DND-41 (cell line): ENCODE measurements at regions not wholly inside any gene's neighbourhood (a gene's known extent, or its start where the extent isn't known, plus 50 kb on each side); places are given as distances from the start of the nearest gene placed in this dataset.

ENCODE experiments used
- ATAC-seq: fragments of 200-7000 bp; cut with Tn5 transposase; 3 replicates; pipeline ENCODE4 v1.9.1; 2021; ENCODE audit warnings: low read depth; ENCODE audit not compliant: insufficient read depth
- DNase-seq: peaks from one replicate; pipeline ENCODE4 v3.0.0-alpha.2; 2020
- H2AFZ ChIP-seq: 2 replicates; pipeline ENCODE4 v1.6.0; 2012; ENCODE audit warnings: low read depth, low read length
- H3K27ac ChIP-seq: 2 replicates; pipeline ENCODE4 v1.5.1; 2012; ENCODE audit warnings: low read length, inconsistent platforms
- H3K27me3 ChIP-seq: fragments of 200-600 bp; sonication (generic); 2 replicates; pipeline ENCODE4 v1.6.0; 2012; ENCODE audit warnings: low read length, mild to moderate bottlenecking, inconsistent platforms; ENCODE audit not compliant: insufficient read depth, poor library complexity
- H3K36me3 ChIP-seq: 2 replicates; pipeline ENCODE4 v1.5.1; 2012; ENCODE audit warnings: low read length, inconsistent platforms; ENCODE audit not compliant: insufficient read depth
- H3K4me1 ChIP-seq: 2 replicates; pipeline ENCODE4 v1.5.1; 2012; ENCODE audit warnings: mild to moderate bottlenecking, low read length; ENCODE audit not compliant: insufficient read depth
- H3K4me2 ChIP-seq: 2 replicates; pipeline ENCODE4 v1.6.0; 2012; ENCODE audit warnings: mild to moderate bottlenecking, moderate library complexity, low read length, inconsistent platforms; ENCODE audit not compliant: insufficient read depth
- H3K4me3 ChIP-seq, 2 experiments: fragments of 200-600 bp in 1 of 2; shearing (Covaris generic) in 1 of 2; 2 replicates each; pipeline ENCODE4 v1.5.1; 2012 to 2016; ENCODE audit warnings: inconsistent platforms in 2 of 2, low read length in 2 of 2, mild to moderate bottlenecking in 2 of 2, low read depth in 1 of 2, moderate library complexity in 1 of 2
- H3K79me2 ChIP-seq: 2 replicates; pipeline ENCODE4 v1.6.0; 2012; ENCODE audit warnings: low read length, inconsistent platforms; ENCODE audit not compliant: insufficient read depth
- H3K9ac ChIP-seq: 2 replicates; pipeline ENCODE4 v1.6.0; 2012; ENCODE audit warnings: low read depth, mild to moderate bottlenecking, inconsistent platforms, low read length, moderate library complexity
- H3K9me3 ChIP-seq: 2 replicates; pipeline ENCODE4 v1.5.1; 2012; ENCODE audit warnings: low read length, moderate library complexity, mild to moderate bottlenecking, inconsistent platforms; ENCODE audit not compliant: insufficient read depth, severe bottlenecking
- H4K20me1 ChIP-seq: 2 replicates; pipeline ENCODE4 v1.6.0; 2012; ENCODE audit warnings: low read length; ENCODE audit not compliant: insufficient read depth
- CTCF ChIP-seq: IDR thresholded peaks from 2 replicates; pipeline ENCODE4 v1.5.1; 2012; ENCODE audit warnings: borderline replicate concordance, low read length, moderate library complexity, mild to moderate bottlenecking; ENCODE audit not compliant: poor library complexity, severe bottlenecking; ENCODE audit errors: extremely low read depth
- EZH2 ChIP-seq: IDR thresholded peaks from 3 replicates; pipeline ENCODE4 v1.6.1; 2012; ENCODE audit warnings: borderline replicate concordance, low read depth, mild to moderate bottlenecking, moderate library complexity, low read length, inconsistent platforms; ENCODE audit not compliant: severe bottlenecking

- ATAC-seq = no peak
- TF ChIP-seq EZH2 (no peak), CTCF (no peak)
Observed at GRCh38 chr4:19123681-19124080, 1102.1 kb upstream of the LCORL start.

DNA sequence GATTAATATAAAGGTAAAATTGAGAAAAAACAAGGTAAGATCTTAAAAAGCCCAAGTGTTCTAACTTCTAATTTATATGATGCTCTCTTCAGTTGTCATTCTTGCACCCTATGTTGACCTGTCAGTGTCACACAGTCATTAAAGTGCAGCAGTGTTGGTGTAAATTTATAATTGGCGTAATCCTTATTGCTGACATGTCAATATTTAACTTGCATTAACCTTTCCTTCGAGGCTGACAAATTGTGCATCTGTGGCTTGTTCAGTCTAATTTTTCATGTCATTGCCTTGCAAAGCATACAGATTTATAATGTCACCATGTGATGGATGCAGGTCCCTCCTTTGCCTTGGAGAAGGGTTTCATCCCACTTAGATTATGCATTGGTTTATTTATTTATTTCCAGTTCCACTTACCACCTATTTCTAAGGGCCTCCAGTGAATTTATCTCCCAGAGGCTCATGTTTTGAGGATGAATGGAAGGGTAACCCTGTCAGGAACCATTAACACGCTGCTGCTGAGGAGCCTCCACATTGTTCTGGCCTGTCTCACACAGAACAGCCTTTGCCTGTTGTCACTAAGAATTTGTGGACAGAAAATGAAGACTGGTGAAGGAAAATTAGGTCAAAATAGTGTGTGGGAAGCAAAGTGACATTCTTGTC is 1098.5 kb upstream of the LCORL start:
- Histone ChIP-seq H3K9me3 (no peaks in the 10 kb centered on the region), H3K9ac (no peak overlapping the region), H3K4me2 (no peak overlapping the region), H3K79me2 (no peaks in the 10 kb centered on the region), H2AFZ (no peak overlapping the region), H3K4me1 (no peaks in the 10 kb centered on the region), H3K4me3 (no peak overlapping the region), H3K36me3 (no peaks in the 10 kb centered on the region), H3K27ac (no peak overlapping the region), H3K27me3 (no peaks in the 10 kb centered on the region), H4K20me1 (no peaks in the 10 kb centered on the region)
- DNase-seq (no peak), ATAC-seq (no peak)
- TF ChIP-seq EZH2 (no peak), CTCF (no peak)

More at GRCh38 chr4:19123681-19124080, 1102.1 kb upstream of the LCORL start:
- Histone ChIP-seq H3K27ac (no peak overlapping the region), H3K9me3 (no peaks in the 10 kb centered on the region), H3K4me1 (no peaks in the 10 kb centered on the region), H3K4me3 (no peak overlapping the region), H3K27me3 (no peaks in the 10 kb centered on the region), H3K79me2 (no peaks in the 10 kb centered on the region), H3K36me3 (no peaks in the 10 kb centered on the region), H3K9ac (no peak overlapping the region), H4K20me1 (no peaks in the 10 kb centered on the region), H3K4me2 (no peak overlapping the region), H2AFZ (no peak overlapping the region)
- no peak for DNase-seq

DNA sequence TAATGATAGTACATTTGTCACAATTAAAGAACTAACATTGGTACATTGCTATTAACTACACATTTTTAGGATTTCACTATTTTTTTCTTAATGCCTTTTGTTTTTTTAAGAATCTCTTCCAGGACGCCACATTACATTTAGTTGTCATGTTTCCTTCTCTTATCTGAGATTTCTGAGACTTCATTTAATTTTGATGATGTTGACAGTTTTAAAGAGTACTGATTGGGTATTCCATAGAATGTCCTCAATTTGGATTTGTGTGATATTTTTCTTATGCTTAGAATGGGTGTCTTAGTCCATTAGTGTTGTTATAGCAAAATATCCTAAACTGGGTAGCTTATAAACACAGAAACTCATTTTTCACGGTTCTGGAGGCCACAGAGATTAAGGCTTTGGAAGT is 1095.5 kb upstream of the LCORL start:
- H3K79me2 ChIP-seq = no peaks in the 10 kb centered on the region
- TF ChIP-seq EZH2 (no peak), CTCF (no peak)
- no peak overlapping the region for H3K4me3 ChIP-seq

GRCh38 chr4:19104176-19104575 is 1082.6 kb upstream of the LCORL start:
- no peak for DNase-seq
- H4K20me1 ChIP-seq = no peaks in the 10 kb centered on the region
- H3K79me2 ChIP-seq = no peaks in the 10 kb centered on the region
- H3K4me2 ChIP-seq = no peak overlapping the region
- no peak overlapping the region for H3K9ac ChIP-seq
- no peaks in the 10 kb centered on the region for H3K4me1 ChIP-seq
- no peaks in the 10 kb centered on the region for H3K27me3 ChIP-seq
- no peaks in the 10 kb centered on the region for H3K9me3 ChIP-seq
- no peak for TF ChIP-seq EZH2
- no peak for TF ChIP-seq CTCF
- no peak overlapping the region for H2AFZ ChIP-seq
- no peak overlapping the region for H3K27ac ChIP-seq
- no peak overlapping the region for H3K4me3 ChIP-seq
- ATAC-seq = no peak
- no peaks in the 10 kb centered on the region for H3K36me3 ChIP-seq

More for the DNA sequence above, 1095.5 kb upstream of the LCORL start:
- ATAC-seq (no peak), DNase-seq (no peak)
- H3K9me3 ChIP-seq = no peaks in the 10 kb centered on the region
- no peak overlapping the region for H2AFZ ChIP-seq
- H3K9ac ChIP-seq = no peak overlapping the region
- H3K27me3 ChIP-seq = no peaks in the 10 kb centered on the region
- no peaks in the 10 kb centered on the region for H3K4me1 ChIP-seq
- no peaks in the 10 kb centered on the region for H3K36me3 ChIP-seq
- H3K27ac ChIP-seq = no peak overlapping the region
- no peaks in the 10 kb centered on the region for H4K20me1 ChIP-seq
- no peak overlapping the region for H3K4me2 ChIP-seq
